ENCODE measurements at regions not wholly inside any gene's neighbourhood (a gene's known extent, or its start where the extent isn't known, plus 50 kb on each side); places are given as distances from the start of the nearest gene placed in this dataset.

DNA sequence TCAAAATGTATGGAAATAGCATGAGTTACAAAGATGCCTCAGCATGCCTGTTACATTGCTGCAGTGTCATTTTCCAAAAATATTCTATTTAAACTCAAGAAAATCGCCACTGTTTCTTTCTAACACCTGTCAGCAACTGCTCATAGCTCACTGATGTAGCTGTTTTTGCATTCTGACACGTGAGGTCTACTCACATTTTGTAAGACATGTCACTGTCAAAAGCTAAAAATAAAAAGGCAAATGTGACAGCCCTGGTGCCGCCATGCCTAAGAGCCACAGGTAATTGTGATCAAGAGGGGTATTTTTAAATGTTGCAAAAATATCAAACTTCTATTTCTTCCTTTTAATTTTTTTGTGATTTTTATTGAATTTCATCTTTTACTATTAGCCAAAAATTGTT, 556.2 kb upstream of the TMPRSS15 start:
- no peaks in the 10 kb centered on the region for H3K36me3 ChIP-seq (ENCODE audit: insufficient read depth, low read length)
- H3K4me2 ChIP-seq (ENCODE audit: low read length), result no peak overlapping the region
- H3K27me3 ChIP-seq (ENCODE audit: control insufficient read depth, insufficient read depth, low read length), result no peaks in the 10 kb centered on the region
- no peaks in the 10 kb centered on the region for H3K4me1 ChIP-seq (ENCODE audit: control insufficient read depth, insufficient read depth, low read length)
- no peak overlapping the region for H3K4me3 ChIP-seq (ENCODE audit: low read length)
- no peaks in the 10 kb centered on the region for H3K9me3 ChIP-seq (replicated peaks; ENCODE audit: low read length)
- no peak overlapping the region for H3K9ac ChIP-seq (ENCODE audit: low read depth, low read length)

DNA sequence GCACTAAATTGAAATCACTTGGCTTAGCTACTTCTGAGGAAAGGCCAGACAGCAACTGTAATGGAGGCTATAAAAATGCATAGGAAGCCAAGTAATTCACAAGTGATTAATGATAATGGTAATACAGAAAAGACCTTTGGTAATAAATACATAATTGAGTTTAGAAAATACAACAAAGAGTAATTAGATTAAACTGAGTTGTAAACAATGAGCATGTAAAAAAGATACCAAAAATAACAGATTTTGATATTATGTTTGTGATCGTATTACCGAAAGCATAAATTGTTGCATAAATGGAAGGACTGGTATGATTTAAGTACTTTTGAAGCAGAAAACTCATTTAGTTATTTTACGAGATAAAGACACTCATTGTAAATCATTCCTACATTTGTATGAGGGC, 556.7 kb upstream of the TMPRSS15 start:
- H3K4me2 ChIP-seq (ENCODE audit: low read length), result no peak overlapping the region
- H3K9ac ChIP-seq (ENCODE audit: low read depth, low read length), result no peak overlapping the region
- H3K27me3 ChIP-seq (ENCODE audit: control insufficient read depth, insufficient read depth, low read length), result no peaks in the 10 kb centered on the region
- H3K9me3 ChIP-seq (replicated peaks; ENCODE audit: low read length), result no peaks in the 10 kb centered on the region
- H3K4me1 ChIP-seq (ENCODE audit: control insufficient read depth, insufficient read depth, low read length), result no peaks in the 10 kb centered on the region
- H3K36me3 ChIP-seq (ENCODE audit: insufficient read depth, low read length), result no peaks in the 10 kb centered on the region
- H3K4me3 ChIP-seq (ENCODE audit: low read length), result no peak overlapping the region

DNA sequence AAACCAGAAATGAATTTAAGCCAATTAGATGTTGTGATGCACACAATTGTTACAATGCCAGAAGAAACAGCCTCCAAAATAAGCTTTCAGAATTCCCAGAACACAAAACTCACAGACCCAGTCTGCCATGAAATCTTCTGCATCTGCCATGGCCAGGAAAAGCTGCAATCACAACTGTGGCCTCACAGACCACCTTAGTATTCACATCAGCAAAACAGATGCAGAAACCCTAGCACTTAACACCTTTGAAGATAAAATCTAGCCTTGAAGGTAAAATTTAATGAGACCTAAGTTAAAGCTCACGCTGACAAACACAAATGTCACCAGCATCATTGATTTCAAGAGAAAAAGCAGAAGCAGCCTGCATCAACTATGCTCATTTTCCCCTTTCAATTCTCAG, 566.8 kb upstream of the TMPRSS15 start:
- no peaks in the 10 kb centered on the region for H3K9me3 ChIP-seq (replicated peaks; ENCODE audit: low read length)
- no peak overlapping the region for H3K4me2 ChIP-seq (ENCODE audit: low read length)
- no peaks in the 10 kb centered on the region for H3K27me3 ChIP-seq (ENCODE audit: control insufficient read depth, insufficient read depth, low read length)
- no peaks in the 10 kb centered on the region for H3K4me1 ChIP-seq (ENCODE audit: control insufficient read depth, insufficient read depth, low read length)
- H3K36me3 ChIP-seq (ENCODE audit: insufficient read depth, low read length), result no peaks in the 10 kb centered on the region
- H3K4me3 ChIP-seq (ENCODE audit: low read length), result no peak overlapping the region
- no peak overlapping the region for H3K9ac ChIP-seq (ENCODE audit: low read depth, low read length)

DNA sequence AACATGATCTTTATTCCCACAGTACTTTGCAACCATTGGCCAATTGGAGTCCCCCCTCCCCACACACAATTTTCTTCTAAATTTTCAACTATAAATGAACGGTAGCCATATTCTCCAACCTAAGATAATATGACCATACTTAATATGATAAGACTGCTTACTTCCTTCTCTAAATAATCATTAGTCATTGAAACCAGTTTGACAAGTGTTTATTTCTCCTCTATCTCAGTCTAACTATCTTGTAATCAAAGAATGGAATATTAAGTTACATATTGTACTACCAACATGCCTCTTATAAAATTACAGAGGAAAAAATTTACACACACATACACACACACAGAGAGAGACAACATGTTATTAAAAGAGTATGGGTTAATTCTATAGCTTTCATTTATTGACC, 567.4 kb upstream of the TMPRSS15 start:
- H3K4me3 ChIP-seq (ENCODE audit: low read length), result no peak overlapping the region
- no peaks in the 10 kb centered on the region for H3K27me3 ChIP-seq (ENCODE audit: control insufficient read depth, insufficient read depth, low read length)
- no peaks in the 10 kb centered on the region for H3K36me3 ChIP-seq (ENCODE audit: insufficient read depth, low read length)
- no peak overlapping the region for H3K4me2 ChIP-seq (ENCODE audit: low read length)
- H3K4me1 ChIP-seq (ENCODE audit: control insufficient read depth, insufficient read depth, low read length), result no peaks in the 10 kb centered on the region
- no peaks in the 10 kb centered on the region for H3K9me3 ChIP-seq (replicated peaks; ENCODE audit: low read length)
- no peak overlapping the region for H3K9ac ChIP-seq (ENCODE audit: low read depth, low read length)

DNA sequence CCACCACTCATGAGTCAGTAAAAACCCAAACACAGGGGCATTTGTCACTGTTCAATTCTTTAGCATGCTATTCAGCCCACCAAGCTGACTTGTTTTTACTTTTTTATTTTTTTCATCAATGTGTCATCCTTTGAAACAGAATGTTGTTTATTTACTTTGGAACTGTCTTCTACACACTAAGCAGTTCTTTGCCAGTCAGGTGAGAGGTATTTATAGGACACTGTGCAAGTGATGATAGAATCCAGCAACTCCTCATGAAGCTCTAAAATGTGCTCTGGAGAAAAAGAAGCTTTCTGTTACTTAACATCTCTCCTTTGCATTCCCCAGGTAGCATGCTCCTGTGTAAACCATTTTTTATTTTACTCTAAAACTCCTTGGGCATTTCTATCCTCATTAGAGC, 582.0 kb upstream of the TMPRSS15 start:
- H3K4me1 ChIP-seq (ENCODE audit: control insufficient read depth, insufficient read depth, low read length), result no peaks in the 10 kb centered on the region
- no peaks in the 10 kb centered on the region for H3K27me3 ChIP-seq (ENCODE audit: control insufficient read depth, insufficient read depth, low read length)
- H3K4me3 ChIP-seq (ENCODE audit: low read length), result no peak overlapping the region
- H3K9me3 ChIP-seq (replicated peaks; ENCODE audit: low read length), result peaks cover 10% of the 10 kb centered on the region
- H3K4me2 ChIP-seq (ENCODE audit: low read length), result no peak overlapping the region
- no peak overlapping the region for H3K9ac ChIP-seq (ENCODE audit: low read depth, low read length)
- H3K36me3 ChIP-seq (ENCODE audit: insufficient read depth, low read length), result no peaks in the 10 kb centered on the region

DNA sequence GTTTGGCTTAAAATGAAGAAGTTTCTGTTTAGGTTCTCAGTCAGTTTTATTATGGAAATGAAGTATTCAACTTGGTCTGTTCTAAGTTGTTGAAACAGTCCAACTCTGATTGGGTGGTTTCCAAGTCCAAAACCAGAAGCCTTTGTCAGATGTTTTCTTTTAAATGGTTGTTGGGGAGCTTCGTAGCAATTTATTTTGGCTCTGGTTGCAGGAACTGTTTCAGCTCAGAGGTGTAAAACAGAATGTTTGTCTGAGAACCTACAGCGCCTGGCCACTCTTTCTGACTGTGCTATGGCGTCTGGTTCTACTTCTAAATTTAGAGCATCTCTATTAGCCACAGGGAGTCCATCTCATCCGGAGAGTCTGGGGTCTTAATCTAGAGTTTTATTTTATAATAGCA, 582.6 kb upstream of the TMPRSS15 start:
- H3K9me3 ChIP-seq (replicated peaks; ENCODE audit: low read length), result peaks cover 10% of the 10 kb centered on the region
- H3K9ac ChIP-seq (ENCODE audit: low read depth, low read length), result no peak overlapping the region
- H3K36me3 ChIP-seq (ENCODE audit: insufficient read depth, low read length), result no peaks in the 10 kb centered on the region
- H3K4me2 ChIP-seq (ENCODE audit: low read length), result no peak overlapping the region
- H3K4me3 ChIP-seq (ENCODE audit: low read length), result no peak overlapping the region
- H3K27me3 ChIP-seq (ENCODE audit: control insufficient read depth, insufficient read depth, low read length), result no peaks in the 10 kb centered on the region
- no peaks in the 10 kb centered on the region for H3K4me1 ChIP-seq (ENCODE audit: control insufficient read depth, insufficient read depth, low read length)

DNA sequence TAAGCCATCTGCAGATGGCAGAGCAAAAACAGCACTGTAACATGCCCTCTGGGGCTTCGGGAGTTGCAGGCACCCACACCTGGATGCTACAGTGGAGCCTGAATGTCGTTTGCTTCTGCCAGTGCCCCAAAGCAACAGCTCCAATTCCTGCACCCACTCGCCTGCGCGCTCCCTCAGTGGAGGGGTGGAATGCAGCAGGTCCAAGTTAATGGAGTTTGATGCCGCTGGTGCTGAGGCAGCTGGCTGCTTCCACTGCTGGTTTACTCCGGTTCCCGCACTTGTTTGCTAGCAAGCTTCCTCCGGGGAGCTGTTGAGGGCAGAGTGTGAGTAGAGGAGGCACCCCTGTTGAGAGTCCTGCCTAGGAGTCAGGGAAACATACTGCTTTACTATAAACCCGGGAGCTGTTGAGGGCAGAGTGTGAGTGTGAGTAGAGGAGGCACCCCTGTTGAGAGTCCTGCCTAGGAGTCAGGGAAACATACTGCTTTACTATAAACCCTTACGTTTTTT, 584.0 kb upstream of the TMPRSS15 start:
- H3K4me3 ChIP-seq (ENCODE audit: low read length), result no peak overlapping the region
- H3K9ac ChIP-seq (ENCODE audit: low read depth, low read length), result no peak overlapping the region
- H3K4me2 ChIP-seq (ENCODE audit: low read length), result no peak overlapping the region
- H3K4me1 ChIP-seq (ENCODE audit: control insufficient read depth, insufficient read depth, low read length), result no peaks in the 10 kb centered on the region
- peaks cover 11% of the 10 kb centered on the region for H3K9me3 ChIP-seq (replicated peaks; ENCODE audit: low read length)
- no peaks in the 10 kb centered on the region for H3K36me3 ChIP-seq (ENCODE audit: insufficient read depth, low read length)
- H3K27me3 ChIP-seq (ENCODE audit: control insufficient read depth, insufficient read depth, low read length), result no peaks in the 10 kb centered on the region

DNA sequence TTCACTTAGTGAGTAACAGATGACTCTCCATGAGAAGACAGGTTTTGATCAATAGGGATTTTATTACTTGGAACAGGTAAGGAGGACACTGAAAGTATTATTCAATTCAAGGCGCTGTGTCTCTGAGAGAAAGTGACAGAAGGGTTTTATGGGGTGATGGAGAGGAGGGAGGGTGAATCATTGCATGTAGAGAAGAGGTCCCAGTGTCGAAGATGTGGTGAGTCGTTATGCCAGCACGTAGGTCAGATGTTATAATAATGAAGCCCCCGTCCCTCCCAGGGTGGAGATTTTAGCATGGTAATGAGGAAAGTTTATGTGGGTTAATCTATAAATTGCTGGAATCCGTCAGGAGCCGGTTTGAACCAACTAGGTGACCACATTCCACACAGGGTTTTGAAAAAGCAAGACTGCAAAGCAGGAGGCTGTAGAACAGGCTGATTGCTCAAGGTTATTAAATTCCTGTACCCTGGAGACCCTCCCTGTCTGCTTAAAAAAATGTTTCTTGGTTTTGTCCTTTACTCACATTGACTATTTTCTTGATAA, 586.4 kb upstream of the TMPRSS15 start:
- Histone ChIP-seq H3K27me3 (ENCODE audit: control insufficient read depth, insufficient read depth, low read length) (no peaks in the 10 kb centered on the region), H3K9ac (ENCODE audit: low read depth, low read length) (no peak overlapping the region), H3K9me3 (replicated peaks; ENCODE audit: low read length) (peaks cover 9% of the 10 kb centered on the region), H3K4me2 (ENCODE audit: low read length) (no peak overlapping the region), H3K36me3 (ENCODE audit: insufficient read depth, low read length) (no peaks in the 10 kb centered on the region), H3K4me3 (ENCODE audit: low read length) (no peak overlapping the region), H3K4me1 (ENCODE audit: control insufficient read depth, insufficient read depth, low read length) (no peaks in the 10 kb centered on the region)

DNA sequence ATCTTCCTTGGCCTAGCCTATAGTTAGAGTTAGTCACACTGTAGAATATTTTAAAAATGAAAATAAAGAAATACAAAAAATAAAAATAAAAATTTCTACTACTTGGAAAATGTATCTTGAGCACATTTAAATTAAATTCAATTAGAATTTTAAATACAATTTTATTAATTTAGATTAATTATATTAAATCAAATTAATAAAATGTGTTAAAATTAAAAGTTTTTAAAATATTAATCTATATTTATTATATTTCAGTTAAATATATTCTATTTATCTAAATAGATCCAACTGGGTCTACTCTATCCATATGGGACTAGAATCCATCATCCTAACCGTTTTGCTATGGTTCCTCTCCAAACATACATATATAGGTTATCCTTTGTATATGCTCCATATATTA, 588.3 kb upstream of the TMPRSS15 start:
- H3K27me3 ChIP-seq (ENCODE audit: control insufficient read depth, insufficient read depth, low read length), result no peaks in the 10 kb centered on the region
- peaks cover 6% of the 10 kb centered on the region for H3K9me3 ChIP-seq (replicated peaks; ENCODE audit: low read length)
- no peaks in the 10 kb centered on the region for H3K36me3 ChIP-seq (ENCODE audit: insufficient read depth, low read length)
- H3K4me1 ChIP-seq (ENCODE audit: control insufficient read depth, insufficient read depth, low read length), result no peaks in the 10 kb centered on the region
- no peak overlapping the region for H3K4me3 ChIP-seq (ENCODE audit: low read length)
- H3K9ac ChIP-seq (ENCODE audit: low read depth, low read length), result no peak overlapping the region
- no peak overlapping the region for H3K4me2 ChIP-seq (ENCODE audit: low read length)

DNA sequence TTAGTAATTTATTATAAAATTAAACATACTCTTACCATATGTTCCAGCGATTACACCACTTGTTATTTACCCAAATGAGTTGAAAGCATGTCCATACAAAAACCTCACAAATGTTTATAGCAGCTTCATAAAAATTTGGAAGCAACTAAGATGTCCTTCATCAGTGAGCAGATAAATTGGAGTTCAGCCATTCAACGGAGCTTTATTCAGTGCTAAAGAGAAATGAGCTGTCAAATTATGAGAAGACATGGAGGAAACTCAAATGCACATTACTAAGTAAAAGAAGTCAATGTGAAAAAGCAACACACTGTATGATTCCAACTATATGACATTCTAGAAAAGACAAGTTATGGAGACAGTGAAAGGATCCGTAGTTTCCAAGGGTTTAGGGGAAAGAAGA, 606.7 kb upstream of the TMPRSS15 start:
- Histone ChIP-seq H3K27me3 (ENCODE audit: control insufficient read depth, insufficient read depth, low read length) (no peaks in the 10 kb centered on the region), H3K4me3 (ENCODE audit: low read length) (no peak overlapping the region), H3K4me1 (ENCODE audit: control insufficient read depth, insufficient read depth, low read length) (no peaks in the 10 kb centered on the region), H3K4me2 (ENCODE audit: low read length) (no peak overlapping the region), H3K9ac (ENCODE audit: low read depth, low read length) (no peak overlapping the region), H3K9me3 (replicated peaks; ENCODE audit: low read length) (no peaks in the 10 kb centered on the region), H3K36me3 (ENCODE audit: insufficient read depth, low read length) (no peaks in the 10 kb centered on the region)

DNA sequence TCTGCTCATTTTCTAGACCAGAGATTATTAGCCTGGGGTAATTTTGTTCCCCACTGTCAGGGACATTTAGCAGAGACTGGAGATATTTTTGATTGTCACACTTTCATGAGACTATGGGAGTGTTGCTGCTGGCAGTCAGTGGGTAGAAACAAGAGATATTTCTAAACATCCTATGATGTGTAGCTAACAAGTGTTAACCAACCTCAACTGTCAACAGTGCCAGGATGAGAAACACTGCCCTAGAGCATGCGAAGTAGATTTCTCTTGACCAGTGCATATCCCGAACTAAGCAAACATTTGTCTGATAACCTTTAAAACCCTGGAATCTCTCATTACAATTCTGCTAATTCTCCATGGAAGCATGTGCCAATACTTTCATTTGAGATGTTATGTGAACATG, 607.4 kb upstream of the TMPRSS15 start:
- H3K27me3 ChIP-seq (ENCODE audit: control insufficient read depth, insufficient read depth, low read length), result no peaks in the 10 kb centered on the region
- H3K9me3 ChIP-seq (replicated peaks; ENCODE audit: low read length), result no peaks in the 10 kb centered on the region
- H3K4me3 ChIP-seq (ENCODE audit: low read length), result no peak overlapping the region
- no peaks in the 10 kb centered on the region for H3K4me1 ChIP-seq (ENCODE audit: control insufficient read depth, insufficient read depth, low read length)
- H3K9ac ChIP-seq (ENCODE audit: low read depth, low read length), result no peak overlapping the region
- no peaks in the 10 kb centered on the region for H3K36me3 ChIP-seq (ENCODE audit: insufficient read depth, low read length)
- no peak overlapping the region for H3K4me2 ChIP-seq (ENCODE audit: low read length)

DNA sequence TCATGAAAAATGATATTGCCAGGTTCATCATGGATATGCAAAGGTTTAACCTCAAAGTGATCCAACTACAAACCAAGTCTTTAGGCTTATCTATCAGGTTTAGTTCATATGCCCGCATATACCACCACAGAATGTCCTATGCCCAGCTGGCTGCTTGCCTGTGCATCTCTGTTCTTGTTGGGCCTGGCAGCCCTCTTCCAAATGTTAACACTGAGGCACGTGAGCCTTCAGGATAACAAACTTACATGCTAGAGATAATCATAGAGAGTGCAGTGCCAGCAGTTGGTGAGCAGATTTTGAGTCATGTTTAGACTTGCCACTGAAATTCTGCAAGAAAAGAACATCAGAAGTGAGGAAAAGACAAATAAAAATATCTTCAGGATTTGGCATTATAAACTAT, 607.9 kb upstream of the TMPRSS15 start:
- Histone ChIP-seq H3K4me3 (ENCODE audit: low read length) (no peak overlapping the region), H3K4me2 (ENCODE audit: low read length) (no peak overlapping the region), H3K9ac (ENCODE audit: low read depth, low read length) (no peak overlapping the region), H3K9me3 (replicated peaks; ENCODE audit: low read length) (no peaks in the 10 kb centered on the region), H3K4me1 (ENCODE audit: control insufficient read depth, insufficient read depth, low read length) (no peaks in the 10 kb centered on the region), H3K36me3 (ENCODE audit: insufficient read depth, low read length) (no peaks in the 10 kb centered on the region), H3K27me3 (ENCODE audit: control insufficient read depth, insufficient read depth, low read length) (no peaks in the 10 kb centered on the region)

All from skeletal muscle satellite cell (primary cell).